ENCODE measurements at regions not wholly inside any gene's neighbourhood (a gene's known extent, or its start where the extent isn't known, plus 50 kb on each side); places are given as distances from the start of the nearest gene placed in this dataset.

DNA sequence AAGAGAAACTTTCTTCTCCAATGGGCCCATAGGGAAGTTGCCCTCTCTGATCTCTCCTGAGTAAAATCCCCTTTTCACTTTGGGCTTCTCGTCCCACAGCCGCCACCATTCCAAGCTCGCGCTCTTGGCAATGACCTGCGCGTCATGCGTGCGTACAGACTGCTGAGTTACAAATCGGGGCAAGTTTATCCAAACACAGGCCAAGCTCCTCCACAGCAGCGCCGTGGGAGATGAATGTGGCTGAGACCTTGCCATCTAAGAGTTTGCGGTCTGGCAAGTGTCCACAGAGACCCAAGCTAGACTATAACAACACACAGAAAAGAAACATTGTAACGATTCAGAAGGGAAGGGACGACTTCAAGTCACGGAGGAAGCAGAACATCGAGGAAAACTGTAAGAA is 116.3 kb upstream of the SOD1 start:
- DNase-seq (ENCODE audit: low spot score in 2 of 2) = no peak
- Histone ChIP-seq H3K27ac (no peak overlapping the region), H3K36me3 (no peaks in the 10 kb centered on the region), H3K4me3 (peak overlapping the region in 2 of 3 donors; percentile 28 to 44), H3K4me1 (no peaks in the 10 kb centered on the region), H3K27me3 (no peaks in the 10 kb centered on the region), H3K9me3 (no peaks in the 10 kb centered on the region)
- no peak for TF ChIP-seq POLR2AphosphoS5 (IDR thresholded peaks at IDR 0.05)
- no peak for TF ChIP-seq POLR2A (IDR thresholded peaks at IDR 0.05)
- TF ChIP-seq, protein P1, sequence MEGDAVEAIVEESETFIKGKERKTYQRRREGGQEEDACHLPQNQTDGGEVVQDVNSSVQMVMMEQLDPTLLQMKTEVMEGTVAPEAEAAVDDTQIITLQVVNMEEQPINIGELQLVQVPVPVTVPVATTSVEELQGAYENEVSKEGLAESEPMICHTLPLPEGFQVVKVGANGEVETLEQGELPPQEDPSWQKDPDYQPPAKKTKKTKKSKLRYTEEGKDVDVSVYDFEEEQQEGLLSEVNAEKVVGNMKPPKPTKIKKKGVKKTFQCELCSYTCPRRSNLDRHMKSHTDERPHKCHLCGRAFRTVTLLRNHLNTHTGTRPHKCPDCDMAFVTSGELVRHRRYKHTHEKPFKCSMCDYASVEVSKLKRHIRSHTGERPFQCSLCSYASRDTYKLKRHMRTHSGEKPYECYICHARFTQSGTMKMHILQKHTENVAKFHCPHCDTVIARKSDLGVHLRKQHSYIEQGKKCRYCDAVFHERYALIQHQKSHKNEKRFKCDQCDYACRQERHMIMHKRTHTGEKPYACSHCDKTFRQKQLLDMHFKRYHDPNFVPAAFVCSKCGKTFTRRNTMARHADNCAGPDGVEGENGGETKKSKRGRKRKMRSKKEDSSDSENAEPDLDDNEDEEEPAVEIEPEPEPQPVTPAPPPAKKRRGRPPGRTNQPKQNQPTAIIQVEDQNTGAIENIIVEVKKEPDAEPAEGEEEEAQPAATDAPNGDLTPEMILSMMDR (IDR thresholded peaks at IDR 0.05) = no peak
- intact Hi-C loops (cut with DNase I; ENCODE audit: low total_unique reads) = no loop called here

DNA sequence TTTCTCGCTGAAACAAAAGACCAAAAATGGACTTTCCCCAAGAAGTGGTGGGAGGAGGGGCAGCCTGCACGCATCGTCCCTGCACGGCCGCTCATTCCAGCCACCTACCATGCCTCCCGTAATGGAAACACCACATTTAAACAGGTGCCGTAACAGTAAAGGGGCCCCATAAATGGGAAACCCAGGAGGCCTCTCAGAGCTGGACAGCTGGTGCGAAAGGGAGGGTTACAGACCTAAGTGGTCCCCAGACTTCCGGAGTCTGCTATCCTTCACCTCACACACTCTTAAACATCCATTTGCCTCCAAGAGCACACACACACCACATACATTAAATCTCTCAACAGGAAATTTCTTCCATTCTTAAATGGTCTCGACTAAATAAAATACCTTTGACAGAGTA is 120.7 kb upstream of the SOD1 start:
- intact Hi-C loops (cut with DNase I; ENCODE audit: low total_unique reads) = no loop called here
- DNase-seq (ENCODE audit: low spot score in 2 of 2) = no peak
- Histone ChIP-seq H3K9me3 (no peaks in the 10 kb centered on the region), H3K36me3 (no peaks in the 10 kb centered on the region), H3K27me3 (no peaks in the 10 kb centered on the region), H3K4me1 (no peaks in the 10 kb centered on the region), H3K27ac (no peak overlapping the region), H3K4me3 (no peak overlapping the region)
- TF ChIP-seq POLR2AphosphoS5 (IDR thresholded peaks at IDR 0.05) = no peak
- no peak for TF ChIP-seq POLR2A (IDR thresholded peaks at IDR 0.05)
- TF ChIP-seq, protein P1 (IDR thresholded peaks at IDR 0.05) = no peak

DNA sequence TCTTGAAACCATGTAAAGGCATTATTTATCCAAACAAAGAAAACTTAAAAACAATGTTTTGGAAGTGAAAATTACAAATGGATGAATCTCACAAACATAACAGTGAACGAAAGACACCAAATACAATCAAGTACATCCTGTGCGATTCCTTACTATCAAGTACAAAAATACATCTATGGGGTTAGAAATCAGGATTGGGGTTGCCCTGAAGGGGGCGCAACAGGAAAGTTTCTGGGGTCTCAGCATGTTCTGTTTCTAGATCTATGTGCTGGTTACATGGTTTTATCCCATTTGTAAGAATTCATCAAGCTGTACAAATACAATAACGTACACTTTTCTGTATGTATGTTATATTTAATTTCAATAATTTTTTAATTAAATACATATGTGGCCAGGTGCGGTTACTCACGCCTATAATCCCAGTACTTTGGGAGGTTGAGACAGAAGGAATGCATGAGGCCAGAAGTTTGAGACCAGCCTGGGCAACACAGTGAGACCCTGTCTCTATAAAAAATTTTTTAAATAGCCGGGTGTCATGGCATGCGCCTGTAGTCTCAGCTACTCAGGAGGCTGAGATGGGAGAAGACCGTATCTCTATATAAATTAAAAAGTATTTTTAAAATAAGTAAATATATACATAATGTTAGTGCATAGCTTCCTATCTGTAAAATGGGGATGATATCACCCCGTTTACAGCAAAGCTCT is 121.5 kb upstream of the SOD1 start:
- no peaks in the 10 kb centered on the region for H3K9me3 ChIP-seq
- DNase-seq (ENCODE audit: low spot score in 2 of 2) = no peak
- H3K27me3 ChIP-seq = no peaks in the 10 kb centered on the region
- intact Hi-C loops (cut with DNase I; ENCODE audit: low total_unique reads) = no loop called here
- H3K36me3 ChIP-seq = no peaks in the 10 kb centered on the region
- H3K4me1 ChIP-seq = no peaks in the 10 kb centered on the region
- TF ChIP-seq POLR2A (IDR thresholded peaks at IDR 0.05) = no peak
- TF ChIP-seq, protein P1 (IDR thresholded peaks at IDR 0.05) = no peak
- H3K4me3 ChIP-seq = no peak overlapping the region
- H3K27ac ChIP-seq = no peak overlapping the region

DNA sequence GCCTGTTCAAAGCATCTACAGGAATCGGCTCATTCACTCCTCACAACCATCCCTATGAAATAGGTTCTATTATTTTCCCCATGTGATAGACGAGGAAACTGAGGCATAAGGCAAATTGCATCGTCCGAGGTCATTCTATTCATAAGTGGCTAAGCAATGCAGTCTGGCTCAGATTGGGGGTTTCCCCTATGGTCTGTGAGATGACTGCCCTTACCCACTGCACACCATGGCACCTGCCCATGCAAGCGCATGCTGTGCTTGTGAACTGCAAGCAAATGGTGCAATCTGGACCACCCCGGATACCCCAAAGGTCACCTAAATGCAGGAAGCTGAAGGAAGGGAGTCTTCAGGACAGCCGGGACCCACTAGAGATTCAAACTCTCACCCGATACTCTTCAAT is 123.4 kb upstream of the SOD1 start:
- DNase-seq (ENCODE audit: low spot score in 2 of 2) = no peak
- H3K27ac ChIP-seq = no peak overlapping the region
- intact Hi-C loops (cut with DNase I; ENCODE audit: low total_unique reads) = no loop called here
- TF ChIP-seq POLR2A (IDR thresholded peaks at IDR 0.05) (no peak), POLR2AphosphoS5 (IDR thresholded peaks at IDR 0.05) (no peak)
- TF ChIP-seq, protein P1 (IDR thresholded peaks at IDR 0.05) = no peak
- no peak overlapping the region for H3K4me3 ChIP-seq
- no peaks in the 10 kb centered on the region for H3K4me1 ChIP-seq
- no peaks in the 10 kb centered on the region for H3K27me3 ChIP-seq
- H3K9me3 ChIP-seq = no peaks in the 10 kb centered on the region
- no peaks in the 10 kb centered on the region for H3K36me3 ChIP-seq

DNA sequence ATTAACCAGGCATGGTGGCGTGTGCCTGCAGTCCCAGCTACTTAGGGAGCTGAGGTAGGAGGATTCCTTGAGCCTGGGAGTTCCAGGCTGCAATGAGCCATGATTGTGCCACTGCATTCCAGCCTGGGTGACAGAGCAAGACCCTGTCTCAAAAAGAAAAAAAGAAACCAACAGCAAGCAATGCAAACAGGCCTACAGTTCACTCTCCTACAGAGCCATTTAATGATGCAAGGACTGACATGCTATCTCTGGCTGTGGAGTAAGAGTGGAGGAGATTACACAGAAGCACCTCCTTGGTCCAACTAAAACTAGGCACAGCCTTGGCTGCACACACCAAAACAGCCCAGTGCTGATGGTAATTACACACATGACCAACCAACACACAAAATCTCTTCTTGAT is 127.5 kb upstream of the SOD1 start:
- Histone ChIP-seq H3K27me3 (no peaks in the 10 kb centered on the region), H3K36me3 (no peaks in the 10 kb centered on the region), H3K4me1 (peaks cover 0 to 5% of the 10 kb centered on the region in 2 donors), H3K9me3 (no peaks in the 10 kb centered on the region), H3K4me3 (no peak overlapping the region), H3K27ac (no peak overlapping the region)
- TF ChIP-seq POLR2A (IDR thresholded peaks at IDR 0.05) (no peak), POLR2AphosphoS5 (IDR thresholded peaks at IDR 0.05) (no peak)
- TF ChIP-seq, protein P1 (IDR thresholded peaks at IDR 0.05) = no peak
- intact Hi-C loops (cut with DNase I; ENCODE audit: low total_unique reads) = no loop called here
- no peak for DNase-seq (ENCODE audit: low spot score in 2 of 2)
